NCI-H2107 treated with DMSO at 0.1 percent for 48 hours (cell line): ENCODE measurements at regions not wholly inside any gene's neighbourhood (a gene's known extent, or its start where the extent isn't known, plus 50 kb on each side); places are given as distances from the start of the nearest gene placed in this dataset.
"Not testable (repeated sequence)": the region's sequence is repeated elsewhere in the genome, so short reads cannot be mapped to it uniquely, and the experiment has no call there.

Experiments used
- DNase-seq: peaks from one replicate; lab custom pipeline; 2025; ENCODE audit not compliant: unreplicated experiment; lab: John Stamatoyannopoulos, UW

- DNase-seq = no peak
Observed at GRCh38 chr5:130365956-130366355, 461.7 kb downstream of the CHSY3 start.

DNA sequence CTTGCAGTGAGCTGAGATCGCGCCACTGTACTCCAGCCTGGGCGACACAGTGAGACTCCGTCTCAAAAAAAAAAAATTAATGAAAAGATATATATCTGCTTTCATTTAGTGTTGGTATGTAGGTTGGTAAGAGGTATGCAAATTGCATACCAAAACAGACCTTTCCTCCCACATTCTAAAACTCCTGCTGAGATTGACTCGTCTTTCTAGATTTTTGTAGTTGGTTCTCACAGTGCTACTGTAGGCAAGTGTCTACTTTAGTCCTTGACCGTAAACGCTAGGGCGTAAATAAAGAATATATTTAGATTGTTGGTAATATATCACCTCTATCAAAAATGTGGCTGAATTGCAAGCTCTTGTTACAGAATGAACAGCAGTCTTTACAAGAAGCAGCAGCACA is 445.9 kb downstream of the CHSY3 start:
- no peak for DNase-seq

DNA sequence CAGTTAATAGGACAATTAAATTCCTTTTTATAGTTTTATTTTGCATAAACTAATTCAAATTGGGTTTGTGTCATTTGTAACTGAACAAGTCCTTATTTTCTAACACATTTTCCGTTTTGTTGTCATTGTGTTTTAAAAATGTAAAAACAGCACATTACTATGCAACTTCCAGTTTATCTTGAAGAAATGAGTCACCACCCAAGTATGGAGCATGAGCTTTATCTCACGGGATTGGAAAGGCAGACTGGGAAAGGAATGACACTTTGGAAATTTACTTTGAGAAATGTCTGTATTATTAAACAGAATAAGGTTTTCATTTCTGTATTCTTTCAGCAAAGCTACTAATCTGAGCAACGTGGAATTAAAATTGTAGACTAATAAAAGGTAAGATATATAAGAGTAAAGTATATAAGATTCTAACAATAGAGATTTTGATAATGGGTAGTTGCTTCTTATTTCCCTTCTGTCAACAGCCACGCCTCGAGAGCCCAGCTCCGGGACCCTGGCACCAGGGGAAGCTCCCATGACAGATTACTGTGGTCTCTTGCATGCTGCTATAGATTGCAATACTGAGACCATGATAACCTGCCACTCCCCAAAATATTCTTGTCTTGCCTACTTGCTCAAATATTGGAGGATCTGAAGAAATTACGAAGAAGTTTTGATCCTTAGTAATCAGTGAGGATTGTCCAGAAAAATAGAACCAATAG is 433.1 kb downstream of the CHSY3 start:
- no peak for DNase-seq

- DNase-seq = no peak
Observed at GRCh38 chr5:130335117-130335516, 430.9 kb downstream of the CHSY3 start.

- DNase-seq = no peak
Observed at GRCh38 chr5:130333089-130333488, 428.8 kb downstream of the CHSY3 start.

DNA sequence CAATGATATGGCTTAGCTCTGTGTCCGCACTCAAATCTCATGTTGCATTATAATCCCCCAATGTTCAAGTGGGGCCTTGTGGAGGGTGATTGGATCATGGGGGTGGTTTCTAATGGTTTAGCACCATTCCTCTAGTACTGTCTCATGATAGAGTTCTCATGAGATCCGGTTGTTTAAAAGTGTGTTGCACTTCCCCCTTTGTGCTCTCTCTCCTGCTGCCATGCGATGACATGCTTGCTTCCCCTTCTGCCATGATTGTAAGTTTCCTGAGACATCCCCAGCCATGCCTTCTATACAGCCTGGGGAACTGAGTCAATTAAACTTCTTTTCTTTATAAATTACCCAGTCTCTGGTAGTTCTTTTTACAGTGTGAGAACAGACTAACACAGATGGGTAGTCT is 427.1 kb downstream of the CHSY3 start:
- no peak for DNase-seq

- DNase-seq = no peak
Observed at GRCh38 chr5:130324953-130325671, 420.8 kb downstream of the CHSY3 start.

DNA sequence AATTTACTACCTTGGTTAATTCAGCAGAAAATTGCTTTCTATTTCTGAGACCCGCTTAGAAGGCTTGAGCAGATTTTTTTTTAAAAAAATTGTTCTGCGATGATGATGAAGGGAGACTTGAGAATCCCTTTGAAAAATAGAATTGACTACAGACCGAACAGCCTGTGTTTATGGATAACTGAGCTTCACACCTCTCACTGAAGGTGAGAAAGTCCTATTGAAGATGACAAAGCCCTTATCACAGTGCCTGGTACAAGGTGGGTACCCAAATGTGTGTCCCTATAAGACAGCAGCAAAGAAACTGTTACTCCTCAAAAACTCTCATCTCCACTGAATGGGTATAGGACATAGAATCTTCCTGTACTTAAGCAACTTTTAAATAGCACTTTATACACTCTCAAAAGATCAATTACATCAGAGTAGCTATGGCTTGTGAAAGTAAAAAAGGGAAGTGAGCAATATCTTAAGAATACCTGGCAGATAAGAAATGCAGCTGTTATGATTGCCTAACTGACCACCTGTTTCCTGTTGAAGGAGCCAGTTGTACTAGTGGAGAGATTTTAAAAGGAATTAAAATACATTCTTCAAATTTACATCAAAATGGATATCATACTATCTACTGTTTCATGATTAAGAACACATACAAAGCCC is 419.7 kb downstream of the CHSY3 start:
- no peak for DNase-seq

- DNase-seq = no peak
Observed at GRCh38 chr5:130321931-130322330, 417.7 kb downstream of the CHSY3 start.

GRCh38 chr5:130316971-130317680 is 412.9 kb downstream of the CHSY3 start:
- DNase-seq = no peak

GRCh38 chr5:130295235-130295634 is 391.0 kb downstream of the CHSY3 start:
- DNase-seq = no peak

DNA sequence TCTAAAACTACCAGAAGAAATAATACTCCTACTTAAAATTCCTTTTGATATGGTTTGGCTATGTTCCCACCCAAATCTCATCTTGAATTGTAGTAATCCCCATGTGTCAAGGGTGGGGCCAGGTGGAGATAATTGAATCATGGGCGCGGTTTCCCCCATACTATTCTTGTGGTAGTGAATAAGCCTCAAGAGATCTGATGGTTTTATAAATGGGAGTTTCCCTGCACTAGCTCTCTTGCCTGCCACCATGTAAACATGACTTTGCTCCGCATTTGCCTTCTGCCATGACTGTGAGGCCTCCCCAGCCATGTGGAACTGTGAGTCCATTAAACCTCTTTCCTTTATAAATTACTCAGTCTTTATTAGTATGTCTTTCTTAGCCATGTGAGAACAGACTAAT is 390.5 kb downstream of the CHSY3 start:
- not testable (repeated sequence) for DNase-seq

- DNase-seq = no peak
Observed at GRCh38 chr5:130290219-130290618, 386.0 kb downstream of the CHSY3 start.

DNA sequence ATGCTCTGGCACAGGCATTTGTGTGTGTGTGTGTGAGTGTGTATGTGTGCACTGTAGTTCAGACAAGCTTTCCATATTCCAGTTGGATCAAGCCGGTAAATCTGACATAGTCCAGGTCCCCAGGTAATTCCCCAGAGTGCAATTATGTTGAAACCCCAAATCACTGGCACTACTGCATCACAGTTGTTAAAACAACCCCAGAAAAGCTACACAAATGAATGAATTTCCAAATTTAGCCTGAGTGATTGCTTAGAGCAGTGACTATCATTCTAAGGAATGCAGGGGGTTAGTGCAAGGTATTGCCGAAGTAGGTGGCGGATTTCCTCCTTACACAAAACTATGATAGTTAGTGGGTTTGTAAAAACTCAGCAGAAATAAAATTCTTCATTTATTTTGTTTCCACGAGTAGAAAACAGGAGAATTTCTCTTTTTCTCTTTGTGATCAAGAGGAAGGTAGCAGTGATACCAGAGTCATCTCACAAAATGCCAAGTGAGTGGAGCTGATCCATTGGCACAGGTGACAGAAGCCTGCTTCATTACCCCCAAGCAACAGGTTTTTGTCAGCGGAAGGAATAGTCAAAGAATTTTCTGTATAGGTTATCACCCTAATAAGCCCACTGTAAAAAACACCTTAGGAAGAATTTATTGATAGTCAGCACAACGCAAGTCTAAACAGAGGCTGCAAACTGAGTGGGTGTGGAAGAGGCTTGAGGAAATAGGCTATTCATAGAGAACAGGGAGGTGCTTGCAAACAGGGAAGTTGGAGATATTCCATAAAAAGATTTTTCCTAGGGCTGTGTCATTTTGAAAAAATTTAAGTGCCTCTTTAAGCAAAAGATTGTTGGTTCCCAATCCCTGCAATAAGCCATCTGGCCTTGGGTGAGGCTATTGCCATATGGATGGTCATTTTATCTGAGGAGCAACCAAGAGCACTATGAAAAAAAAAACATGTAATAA is 385.1 kb downstream of the CHSY3 start:
- DNase-seq = no peak

- no peak for DNase-seq
Observed at GRCh38 chr5:130287438-130287837, 383.2 kb downstream of the CHSY3 start.

GRCh38 chr5:130286971-130287370 is 382.7 kb downstream of the CHSY3 start:
- no peak for DNase-seq

DNA sequence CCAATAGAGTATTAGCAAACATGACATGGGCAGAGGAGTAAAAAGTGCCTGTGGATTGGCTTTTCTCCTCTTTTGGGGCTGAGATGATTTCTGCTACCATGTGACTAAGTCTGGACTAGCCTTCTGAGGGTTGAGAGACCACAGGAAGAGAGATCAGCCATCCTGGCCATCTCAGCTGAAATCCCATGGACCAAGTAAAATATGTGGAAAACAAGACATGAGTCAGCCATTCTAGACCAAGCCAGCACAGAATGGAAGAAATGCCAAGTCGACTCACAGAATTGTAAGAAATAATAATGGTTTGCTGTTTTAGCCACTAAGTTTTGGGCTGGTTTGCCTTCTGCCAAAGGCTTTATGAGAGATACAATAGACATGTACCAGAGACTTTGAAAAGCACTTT is 377.8 kb downstream of the CHSY3 start:
- no peak for DNase-seq

DNA sequence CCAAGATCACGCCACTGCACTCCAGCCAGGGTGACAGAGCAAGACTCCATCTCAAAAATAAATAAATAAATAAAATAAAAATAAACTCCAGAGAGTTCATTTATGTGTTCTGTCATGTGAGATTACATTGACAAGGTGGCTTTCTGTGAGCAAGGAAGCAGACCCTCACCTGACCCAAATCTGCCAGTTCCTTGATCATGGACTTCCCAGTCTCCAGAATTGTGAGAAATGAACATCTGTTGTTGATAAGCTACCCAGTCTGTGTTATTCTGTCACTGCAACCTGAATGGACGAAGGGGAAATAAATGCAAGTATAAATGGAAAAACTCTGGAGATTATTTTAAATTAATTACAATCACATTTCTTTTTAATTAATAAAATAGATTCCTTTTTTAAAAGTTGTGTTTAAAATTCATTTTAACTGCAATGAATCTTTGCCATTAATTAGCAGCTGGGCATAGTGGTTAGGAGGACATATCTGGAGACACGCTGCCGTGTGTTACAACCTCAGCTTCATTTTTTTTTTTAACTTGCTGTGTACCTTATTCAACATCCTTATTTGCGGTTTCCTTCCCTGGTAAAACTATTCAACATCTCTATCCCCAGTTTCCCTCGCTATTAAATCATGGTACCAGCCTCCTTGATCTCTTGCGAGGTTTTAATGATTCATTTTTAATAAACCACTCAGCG is 376.4 kb downstream of the CHSY3 start:
- DNase-seq = no peak

DNA sequence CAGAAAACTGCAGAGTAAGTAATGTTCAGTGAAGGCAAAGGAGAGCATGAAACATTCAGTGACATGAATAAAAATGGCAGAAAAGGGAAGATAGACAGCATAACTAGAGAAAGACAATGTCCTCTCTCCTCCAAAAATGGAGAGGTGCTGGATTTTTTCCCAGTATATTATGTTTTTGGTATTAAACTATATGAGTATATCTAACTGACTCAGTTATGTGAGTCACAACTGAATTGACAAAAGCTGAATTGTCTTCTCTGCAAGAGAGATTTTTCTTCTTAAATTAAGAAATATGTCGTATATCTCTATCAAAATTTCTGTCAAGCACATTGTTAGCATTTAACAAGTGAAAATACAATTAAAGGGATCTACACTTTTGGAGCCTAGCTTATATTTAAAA is 375.1 kb downstream of the CHSY3 start:
- no peak for DNase-seq

DNA sequence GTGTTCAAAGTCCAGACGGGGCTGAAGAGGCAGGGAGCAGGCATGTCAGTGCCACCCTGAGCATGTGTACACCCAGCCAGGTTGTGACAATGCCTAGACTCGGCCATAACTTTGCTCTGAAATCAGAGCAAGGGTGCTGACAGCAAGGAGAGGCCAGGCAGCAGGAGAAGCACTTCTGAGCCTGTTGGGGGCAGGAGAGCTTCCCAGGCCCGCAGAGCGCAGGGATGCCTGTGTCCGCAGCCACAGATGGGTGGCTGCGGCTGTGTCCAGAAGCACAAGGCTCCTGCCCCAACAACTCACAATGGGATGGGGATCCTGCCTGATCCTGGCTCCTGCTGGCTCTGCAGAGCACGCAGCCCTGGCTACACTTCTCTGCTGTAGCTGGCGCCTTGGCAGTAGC is 373.9 kb downstream of the CHSY3 start:
- DNase-seq = no peak
